Nephron progenitor cell (in vitro differentiated cells): ENCODE measurements at regions not wholly inside any gene's neighbourhood (a gene's known extent, or its start where the extent isn't known, plus 50 kb on each side); places are given as distances from the start of the nearest gene placed in this dataset.

Source experiments
- DNase-seq: peaks from one replicate; pipeline ENCODE4 v3.0.0; 2021
- H3K27ac Mint-ChIP-seq: 2 replicates; pipeline ENCODE4 v1.8.0; 2021; ENCODE audit warnings: mild to moderate bottlenecking, moderate library complexity, mixed read lengths
- H3K27me3 Mint-ChIP-seq: 2 replicates; pipeline ENCODE4 v1.8.0; 2021; ENCODE audit warnings: mild to moderate bottlenecking, low read depth, mixed read lengths; ENCODE audit not compliant: poor library complexity
- H3K36me3 Mint-ChIP-seq: 2 replicates; pipeline ENCODE4 v1.8.0; 2021; ENCODE audit warnings: low read depth, mixed read lengths
- H3K4me1 Mint-ChIP-seq: 2 replicates; pipeline ENCODE4 v1.8.0; 2021; ENCODE audit warnings: mixed read lengths
- H3K4me3 Mint-ChIP-seq: 2 replicates; pipeline ENCODE4 v1.8.0; 2021; ENCODE audit warnings: mild to moderate bottlenecking, moderate library complexity, mixed read lengths
- H3K9me3 Mint-ChIP-seq: 2 replicates; pipeline ENCODE4 v1.8.0; 2021; ENCODE audit warnings: mild to moderate bottlenecking, moderate library complexity, mixed read lengths
- TF ChIP-seq, protein P1 (sequence below): fragments of 200-600 bp; sonication (generic); IDR thresholded peaks from 2 replicates; pipeline ENCODE4 v1.5.0; 2021; ENCODE audit warnings: antibody characterized with exemption

DNA sequence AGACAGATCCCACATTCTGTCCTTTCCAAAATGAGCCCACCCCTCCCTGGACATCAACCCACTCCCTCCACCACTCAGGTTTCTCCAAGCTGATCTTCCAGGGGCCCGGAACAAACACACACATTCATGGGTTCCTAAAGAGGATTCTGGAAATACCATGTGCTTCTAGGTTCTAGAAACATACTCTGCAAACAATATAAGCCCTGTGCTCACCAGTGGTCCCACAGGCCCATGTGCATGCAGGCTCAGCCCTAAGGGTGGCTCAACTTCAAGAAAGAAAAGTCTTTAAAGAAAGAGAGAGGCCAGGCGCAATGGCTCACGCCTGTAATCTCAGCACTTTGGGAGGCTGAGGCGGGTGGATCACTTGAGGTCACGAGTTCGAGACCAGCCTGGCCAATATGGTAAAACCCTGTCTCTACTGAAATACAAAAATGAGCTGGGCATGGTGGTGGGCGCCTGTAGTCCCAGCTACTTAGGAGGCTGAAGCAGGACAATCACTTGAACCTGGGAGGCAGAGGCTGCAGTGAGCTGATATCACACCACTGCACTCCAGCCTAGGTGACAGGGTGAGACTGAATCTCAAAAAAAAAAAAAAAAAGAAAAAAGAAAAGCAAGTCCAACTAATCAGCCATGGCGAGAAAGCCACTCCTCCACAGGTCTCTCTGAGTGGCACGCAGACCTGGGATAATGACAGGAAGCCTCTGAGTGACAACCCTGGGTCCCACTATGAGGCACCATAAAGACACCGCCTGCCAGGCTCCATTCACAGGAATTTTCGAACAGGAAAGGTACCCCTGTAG is 59.5 kb upstream of the PNMA1 start:
- no peak for DNase-seq
- peak overlapping the region; percentile 73 for H3K27ac Mint-ChIP-seq
- peak overlapping the region; percentile 26 for H3K4me3 Mint-ChIP-seq
- no peaks in the 10 kb centered on the region for H3K9me3 Mint-ChIP-seq
- peaks cover 73% of the 10 kb centered on the region for H3K4me1 Mint-ChIP-seq
- H3K27me3 Mint-ChIP-seq: peaks cover 4% of the 10 kb centered on the region
- peaks cover 12% of the 10 kb centered on the region for H3K36me3 Mint-ChIP-seq
- TF ChIP-seq, protein P1, sequence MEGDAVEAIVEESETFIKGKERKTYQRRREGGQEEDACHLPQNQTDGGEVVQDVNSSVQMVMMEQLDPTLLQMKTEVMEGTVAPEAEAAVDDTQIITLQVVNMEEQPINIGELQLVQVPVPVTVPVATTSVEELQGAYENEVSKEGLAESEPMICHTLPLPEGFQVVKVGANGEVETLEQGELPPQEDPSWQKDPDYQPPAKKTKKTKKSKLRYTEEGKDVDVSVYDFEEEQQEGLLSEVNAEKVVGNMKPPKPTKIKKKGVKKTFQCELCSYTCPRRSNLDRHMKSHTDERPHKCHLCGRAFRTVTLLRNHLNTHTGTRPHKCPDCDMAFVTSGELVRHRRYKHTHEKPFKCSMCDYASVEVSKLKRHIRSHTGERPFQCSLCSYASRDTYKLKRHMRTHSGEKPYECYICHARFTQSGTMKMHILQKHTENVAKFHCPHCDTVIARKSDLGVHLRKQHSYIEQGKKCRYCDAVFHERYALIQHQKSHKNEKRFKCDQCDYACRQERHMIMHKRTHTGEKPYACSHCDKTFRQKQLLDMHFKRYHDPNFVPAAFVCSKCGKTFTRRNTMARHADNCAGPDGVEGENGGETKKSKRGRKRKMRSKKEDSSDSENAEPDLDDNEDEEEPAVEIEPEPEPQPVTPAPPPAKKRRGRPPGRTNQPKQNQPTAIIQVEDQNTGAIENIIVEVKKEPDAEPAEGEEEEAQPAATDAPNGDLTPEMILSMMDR: no peak

DNA sequence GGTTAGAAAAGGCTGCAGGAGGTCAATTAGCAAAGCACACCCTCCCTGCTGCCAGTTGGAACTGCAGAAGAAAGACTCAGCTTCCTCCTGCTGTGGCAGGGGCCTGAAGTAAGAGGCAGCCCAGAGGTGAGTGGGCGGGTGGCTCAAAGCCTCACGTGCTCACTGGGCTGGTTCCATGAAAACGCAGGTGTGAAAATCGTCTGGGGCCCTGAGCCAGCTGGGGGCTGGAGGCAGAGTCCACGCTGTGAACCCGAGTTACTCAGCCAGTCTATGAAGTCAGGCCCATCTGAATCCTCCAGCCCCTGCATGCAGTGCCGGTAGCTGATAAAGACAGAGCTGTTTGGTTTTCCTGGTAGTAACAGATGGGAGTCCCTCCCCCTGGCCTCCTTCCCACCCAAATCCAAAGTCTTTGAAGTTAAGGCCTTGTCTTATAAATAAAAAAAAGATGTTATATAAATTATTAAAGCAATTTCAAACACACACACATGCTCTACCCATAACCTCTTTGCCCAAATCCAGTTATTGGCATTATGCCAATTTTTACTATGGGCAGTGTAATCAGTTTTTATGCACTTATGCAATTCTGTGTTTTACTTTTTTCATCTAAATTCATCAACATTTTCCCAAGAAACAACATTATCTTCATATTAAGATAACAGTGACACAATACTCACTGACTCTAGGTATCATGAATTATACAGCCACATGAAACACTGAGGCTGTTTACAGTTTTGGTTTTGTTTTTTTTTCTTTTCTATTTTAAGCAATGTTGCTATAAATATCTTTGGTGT is 57.9 kb upstream of the PNMA1 start:
- DNase-seq: no peak
- Mint-ChIP-seq H3K4me3 (no peak overlapping the region), H3K36me3 (peaks cover 5% of the 10 kb centered on the region), H3K27ac (peak overlapping the region; percentile 46), H3K9me3 (no peaks in the 10 kb centered on the region), H3K27me3 (peaks cover under 1% of the 10 kb centered on the region), H3K4me1 (peaks cover 64% of the 10 kb centered on the region)
- TF ChIP-seq, protein P1: no peak

DNA sequence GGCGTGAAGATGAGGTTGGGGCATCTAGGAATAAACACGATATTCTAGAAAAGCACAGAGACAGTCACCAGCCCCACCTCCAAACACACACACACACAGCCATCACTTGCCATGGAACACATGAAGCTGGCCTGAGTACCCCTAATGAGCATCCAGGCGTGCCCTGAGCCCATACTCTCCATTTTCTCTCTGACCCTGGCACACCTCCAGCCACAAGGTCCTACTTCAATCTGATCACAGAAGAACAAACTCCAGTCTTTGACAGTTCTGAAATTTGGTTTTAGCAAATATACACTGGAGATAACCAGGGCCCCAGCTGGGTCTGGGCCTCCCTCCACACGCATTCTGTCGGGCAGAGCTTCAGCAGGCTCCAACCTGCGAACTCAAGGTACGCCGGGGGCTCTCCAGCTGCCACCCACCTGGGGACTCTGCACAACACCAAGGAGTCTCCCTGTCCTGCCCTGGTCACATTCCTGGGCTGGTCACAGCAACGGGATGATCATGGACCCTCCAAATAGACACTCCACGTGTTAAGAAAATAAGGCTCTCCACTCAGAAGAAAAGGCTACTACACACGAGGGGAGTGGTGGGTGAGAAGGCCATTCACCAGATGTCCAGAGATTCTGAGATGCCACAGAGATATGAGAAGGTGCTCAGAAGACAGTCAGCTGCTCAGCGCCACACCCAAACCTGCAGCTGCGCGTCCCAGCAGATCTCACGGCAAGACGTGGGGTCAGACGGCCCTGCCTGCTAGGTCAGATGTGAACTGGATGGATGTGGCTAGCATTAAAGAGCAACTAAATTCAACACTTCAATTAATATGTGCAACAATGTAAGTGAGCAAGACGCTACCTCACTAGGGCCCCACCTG is 57.0 kb upstream of the PNMA1 start:
- Mint-ChIP-seq H3K27ac (peak overlapping the region; percentile 60), H3K36me3 (peaks cover 5% of the 10 kb centered on the region), H3K4me3 (no peak overlapping the region), H3K27me3 (no peaks in the 10 kb centered on the region), H3K4me1 (peaks cover 64% of the 10 kb centered on the region), H3K9me3 (no peaks in the 10 kb centered on the region)
- no peak for DNase-seq
- TF ChIP-seq, protein P1: no peak

DNA sequence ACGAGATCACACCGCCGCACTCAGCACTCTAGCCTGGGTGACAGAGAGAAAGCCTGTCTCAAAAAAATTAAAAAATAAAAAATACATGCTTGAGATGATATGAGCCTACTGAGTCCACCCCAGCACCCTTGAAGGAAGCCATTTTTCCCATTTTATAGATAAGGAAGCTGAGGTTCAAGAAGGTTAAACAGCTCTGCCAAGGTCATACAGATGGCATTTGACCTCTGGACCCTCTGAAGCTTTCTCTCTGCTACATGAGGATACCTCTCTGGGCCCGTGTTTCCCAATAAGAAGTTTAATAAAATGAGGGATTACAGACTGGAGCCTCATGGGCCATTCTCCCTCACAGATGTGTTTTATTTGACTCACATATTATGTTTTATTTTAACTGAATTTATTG is 53.9 kb upstream of the PNMA1 start:
- TF ChIP-seq, protein P1: no peak
- Mint-ChIP-seq H3K36me3 (peaks cover 5% of the 10 kb centered on the region), H3K4me1 (peaks cover 75% of the 10 kb centered on the region), H3K4me3 (no peak overlapping the region), H3K27ac (no peak overlapping the region), H3K9me3 (no peaks in the 10 kb centered on the region), H3K27me3 (no peaks in the 10 kb centered on the region)
- no peak for DNase-seq

DNA sequence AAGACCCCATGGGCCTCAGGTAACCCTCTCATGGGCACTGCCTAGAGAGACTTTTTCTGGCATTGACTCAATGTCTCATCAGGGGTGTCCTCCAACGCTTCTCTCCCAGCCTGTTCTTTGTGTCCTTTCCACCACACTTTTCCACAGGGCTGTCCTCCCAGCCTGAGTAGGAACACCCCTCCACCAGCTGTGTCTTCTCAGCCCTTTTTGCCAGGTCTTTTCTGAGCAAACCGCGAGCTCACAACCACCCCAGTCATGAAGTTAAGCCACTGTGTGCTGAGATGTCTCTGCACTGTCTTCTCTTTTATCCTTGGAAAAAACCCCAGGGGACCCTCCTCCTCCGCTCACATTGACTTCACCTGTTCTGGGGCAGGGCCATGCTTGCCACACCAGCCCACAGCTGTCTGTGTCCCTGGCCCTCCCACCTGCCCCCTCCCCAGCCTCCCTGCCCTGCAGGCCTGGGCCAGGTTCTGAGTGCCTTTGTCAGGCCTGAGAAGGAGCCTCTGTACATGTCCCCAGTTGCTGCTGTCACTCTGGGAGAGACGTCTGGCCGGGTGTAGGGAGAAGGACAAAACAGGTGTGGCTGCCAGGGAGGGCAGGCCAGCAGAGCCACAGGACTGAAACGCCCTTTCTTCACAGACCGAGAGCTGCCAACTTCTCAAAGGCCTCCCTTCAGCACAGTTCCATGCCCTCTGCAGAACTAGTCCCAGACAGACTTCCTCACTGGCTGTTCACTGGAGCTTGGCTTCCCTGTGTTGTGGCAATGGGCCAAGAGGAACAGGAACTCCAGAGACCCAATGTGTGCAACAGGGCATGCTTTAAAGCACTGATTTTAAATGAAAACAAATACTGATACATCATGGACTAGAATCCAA is 50.5 kb upstream of the PNMA1 start:
- peak overlapping the region; percentile 14 for H3K27ac Mint-ChIP-seq
- no peaks in the 10 kb centered on the region for H3K27me3 Mint-ChIP-seq
- TF ChIP-seq, protein P1: no peak
- peaks cover 72% of the 10 kb centered on the region for H3K4me1 Mint-ChIP-seq
- H3K9me3 Mint-ChIP-seq: no peaks in the 10 kb centered on the region
- DNase-seq: no peak
- H3K4me3 Mint-ChIP-seq: no peak overlapping the region
- no peaks in the 10 kb centered on the region for H3K36me3 Mint-ChIP-seq
